ENCODE measurements at regions not wholly inside any gene's neighbourhood (a gene's known extent, or its start where the extent isn't known, plus 50 kb on each side); places are given as distances from the start of the nearest gene placed in this dataset.

- Histone ChIP-seq H3K4me1 (ENCODE audit: control insufficient read depth in 3 of 3, insufficient read depth in 3 of 3, low read length in 3 of 3) (no peaks in the 10 kb centered on the region), H3K27ac (ENCODE audit: low read depth, low read length) (no peak overlapping the region), H3K9me3 (ENCODE audit: control insufficient read depth in 3 of 3, low read length in 3 of 3) (no peaks in the 10 kb centered on the region), H3K27me3 (ENCODE audit: control insufficient read depth in 3 of 3, insufficient read depth in 3 of 3, low read length in 3 of 3) (no peaks in the 10 kb centered on the region), H3K36me3 (ENCODE audit: control insufficient read depth in 3 of 3, insufficient read depth in 3 of 3, low read length in 3 of 3) (no peaks in the 10 kb centered on the region), H3K9ac (ENCODE audit: low read depth in 1 of 3, low read length in 3 of 3) (no peak overlapping the region), H3K4me3 (ENCODE audit: low read length in 3 of 3) (no peak overlapping the region)
Measured at GRCh38 chr9:81122749-81123148, 566.6 kb downstream of the TLE1 start.

GRCh38 chr9:81119591-81119990 lies 569.8 kb downstream of the TLE1 start:
- Histone ChIP-seq H3K4me1 (ENCODE audit: control insufficient read depth in 3 of 3, insufficient read depth in 3 of 3, low read length in 3 of 3) (no peaks in the 10 kb centered on the region), H3K4me3 (ENCODE audit: low read length in 3 of 3) (no peak overlapping the region), H3K27ac (ENCODE audit: low read depth, low read length) (no peak overlapping the region), H3K36me3 (ENCODE audit: control insufficient read depth in 3 of 3, insufficient read depth in 3 of 3, low read length in 3 of 3) (no peaks in the 10 kb centered on the region), H3K27me3 (ENCODE audit: control insufficient read depth in 3 of 3, insufficient read depth in 3 of 3, low read length in 3 of 3) (no peaks in the 10 kb centered on the region), H3K9ac (ENCODE audit: low read depth in 1 of 3, low read length in 3 of 3) (no peak overlapping the region), H3K9me3 (ENCODE audit: control insufficient read depth in 3 of 3, low read length in 3 of 3) (no peaks in the 10 kb centered on the region)

- H3K27me3 ChIP-seq (ENCODE audit: control insufficient read depth in 3 of 3, insufficient read depth in 3 of 3, low read length in 3 of 3): no peaks in the 10 kb centered on the region
- no peak overlapping the region for H3K27ac ChIP-seq (ENCODE audit: low read depth, low read length)
- no peak overlapping the region for H3K4me3 ChIP-seq (ENCODE audit: low read length in 3 of 3)
- no peaks in the 10 kb centered on the region for H3K9me3 ChIP-seq (ENCODE audit: control insufficient read depth in 3 of 3, low read length in 3 of 3)
- H3K9ac ChIP-seq (ENCODE audit: low read depth in 1 of 3, low read length in 3 of 3): no peak overlapping the region
- no peaks in the 10 kb centered on the region for H3K36me3 ChIP-seq (ENCODE audit: control insufficient read depth in 3 of 3, insufficient read depth in 3 of 3, low read length in 3 of 3)
- H3K4me1 ChIP-seq (ENCODE audit: control insufficient read depth in 3 of 3, insufficient read depth in 3 of 3, low read length in 3 of 3): no peaks in the 10 kb centered on the region
Measured at GRCh38 chr9:81118416-81118815, 570.9 kb downstream of the TLE1 start.

GRCh38 chr9:81116340-81117137 lies 572.8 kb downstream of the TLE1 start:
- Histone ChIP-seq H3K36me3 (ENCODE audit: control insufficient read depth in 3 of 3, insufficient read depth in 3 of 3, low read length in 3 of 3) (no peaks in the 10 kb centered on the region), H3K9me3 (ENCODE audit: control insufficient read depth in 3 of 3, low read length in 3 of 3) (no peaks in the 10 kb centered on the region), H3K4me3 (ENCODE audit: low read length in 3 of 3) (no peak overlapping the region), H3K27ac (ENCODE audit: low read depth, low read length) (no peak overlapping the region), H3K4me1 (ENCODE audit: control insufficient read depth in 3 of 3, insufficient read depth in 3 of 3, low read length in 3 of 3) (no peaks in the 10 kb centered on the region), H3K9ac (ENCODE audit: low read depth in 1 of 3, low read length in 3 of 3) (no peak overlapping the region), H3K27me3 (ENCODE audit: control insufficient read depth in 3 of 3, insufficient read depth in 3 of 3, low read length in 3 of 3) (no peaks in the 10 kb centered on the region)

- Histone ChIP-seq H3K9me3 (ENCODE audit: control insufficient read depth in 3 of 3, low read length in 3 of 3) (no peaks in the 10 kb centered on the region), H3K9ac (ENCODE audit: low read depth in 1 of 3, low read length in 3 of 3) (no peak overlapping the region), H3K36me3 (ENCODE audit: control insufficient read depth in 3 of 3, insufficient read depth in 3 of 3, low read length in 3 of 3) (no peaks in the 10 kb centered on the region), H3K4me3 (ENCODE audit: low read length in 3 of 3) (no peak overlapping the region), H3K4me1 (ENCODE audit: control insufficient read depth in 3 of 3, insufficient read depth in 3 of 3, low read length in 3 of 3) (no peaks in the 10 kb centered on the region), H3K27me3 (ENCODE audit: control insufficient read depth in 3 of 3, insufficient read depth in 3 of 3, low read length in 3 of 3) (no peaks in the 10 kb centered on the region), H3K27ac (ENCODE audit: low read depth, low read length) (no peak overlapping the region)
Measured at GRCh38 chr9:81113453-81114124, 575.8 kb downstream of the TLE1 start.

GRCh38 chr9:81112627-81113452 lies 576.5 kb downstream of the TLE1 start:
- H3K9me3 ChIP-seq (ENCODE audit: control insufficient read depth in 3 of 3, low read length in 3 of 3): no peaks in the 10 kb centered on the region
- H3K27me3 ChIP-seq (ENCODE audit: control insufficient read depth in 3 of 3, insufficient read depth in 3 of 3, low read length in 3 of 3): no peaks in the 10 kb centered on the region
- H3K36me3 ChIP-seq (ENCODE audit: control insufficient read depth in 3 of 3, insufficient read depth in 3 of 3, low read length in 3 of 3): no peaks in the 10 kb centered on the region
- H3K4me1 ChIP-seq (ENCODE audit: control insufficient read depth in 3 of 3, insufficient read depth in 3 of 3, low read length in 3 of 3): no peaks in the 10 kb centered on the region
- H3K9ac ChIP-seq (ENCODE audit: low read depth in 1 of 3, low read length in 3 of 3): no peak overlapping the region
- H3K4me3 ChIP-seq (ENCODE audit: low read length in 3 of 3): no peak overlapping the region
- H3K27ac ChIP-seq (ENCODE audit: low read depth, low read length): no peak overlapping the region

- H3K4me3 ChIP-seq (ENCODE audit: low read length in 3 of 3): no peak overlapping the region
- no peaks in the 10 kb centered on the region for H3K36me3 ChIP-seq (ENCODE audit: control insufficient read depth in 3 of 3, insufficient read depth in 3 of 3, low read length in 3 of 3)
- no peak overlapping the region for H3K27ac ChIP-seq (ENCODE audit: low read depth, low read length)
- H3K4me1 ChIP-seq (ENCODE audit: control insufficient read depth in 3 of 3, insufficient read depth in 3 of 3, low read length in 3 of 3): no peaks in the 10 kb centered on the region
- H3K9ac ChIP-seq (ENCODE audit: low read depth in 1 of 3, low read length in 3 of 3): no peak overlapping the region
- H3K9me3 ChIP-seq (ENCODE audit: control insufficient read depth in 3 of 3, low read length in 3 of 3): no peaks in the 10 kb centered on the region
- H3K27me3 ChIP-seq (ENCODE audit: control insufficient read depth in 3 of 3, insufficient read depth in 3 of 3, low read length in 3 of 3): peaks cover 0 to 2% (median 0%) of the 10 kb centered on the region in 3 donors
Measured at GRCh38 chr9:81108821-81109220, 580.5 kb downstream of the TLE1 start.

- H3K9me3 ChIP-seq (ENCODE audit: control insufficient read depth in 3 of 3, low read length in 3 of 3): no peaks in the 10 kb centered on the region
- no peaks in the 10 kb centered on the region for H3K4me1 ChIP-seq (ENCODE audit: control insufficient read depth in 3 of 3, insufficient read depth in 3 of 3, low read length in 3 of 3)
Measured at GRCh38 chr9:81108391-81108790, 581.0 kb downstream of the TLE1 start.

GRCh38 chr9:81103597-81104471 lies 585.5 kb downstream of the TLE1 start:
- Histone ChIP-seq H3K27me3 (ENCODE audit: control insufficient read depth in 3 of 3, insufficient read depth in 3 of 3, low read length in 3 of 3) (peaks cover 0 to 2% (median 0%) of the 10 kb centered on the region in 3 donors), H3K9me3 (ENCODE audit: control insufficient read depth in 3 of 3, low read length in 3 of 3) (no peaks in the 10 kb centered on the region), H3K9ac (ENCODE audit: low read depth in 1 of 3, low read length in 3 of 3) (no peak overlapping the region), H3K36me3 (ENCODE audit: control insufficient read depth in 3 of 3, insufficient read depth in 3 of 3, low read length in 3 of 3) (no peaks in the 10 kb centered on the region), H3K27ac (ENCODE audit: low read depth, low read length) (no peak overlapping the region), H3K4me1 (ENCODE audit: control insufficient read depth in 3 of 3, insufficient read depth in 3 of 3, low read length in 3 of 3) (no peaks in the 10 kb centered on the region), H3K4me3 (ENCODE audit: low read length in 3 of 3) (no peak overlapping the region)

More at GRCh38 chr9:81108391-81108790, 581.0 kb downstream of the TLE1 start:
- Histone ChIP-seq H3K27ac (ENCODE audit: low read depth, low read length) (no peak overlapping the region), H3K9ac (ENCODE audit: low read depth in 1 of 3, low read length in 3 of 3) (no peak overlapping the region), H3K36me3 (ENCODE audit: control insufficient read depth in 3 of 3, insufficient read depth in 3 of 3, low read length in 3 of 3) (no peaks in the 10 kb centered on the region), H3K27me3 (ENCODE audit: control insufficient read depth in 3 of 3, insufficient read depth in 3 of 3, low read length in 3 of 3) (peaks cover 0 to 2% (median 0%) of the 10 kb centered on the region in 3 donors), H3K4me3 (ENCODE audit: low read length in 3 of 3) (no peak overlapping the region)
